Epithelial cell of prostate (primary cell): ENCODE measurements at regions not wholly inside any gene's neighbourhood (a gene's known extent, or its start where the extent isn't known, plus 50 kb on each side); places are given as distances from the start of the nearest gene placed in this dataset.
"Not testable (repeated sequence)": the region's sequence is repeated elsewhere in the genome, so short reads cannot be mapped to it uniquely, and the experiment has no call there.

Source experiments
- DNase-seq: peaks from one replicate; pipeline ENCODE4 v3.0.0-alpha.2; 2011; ENCODE audit warnings: low read depth, low spot score
- H3K27ac ChIP-seq: fragments of 450-650 bp; 2 replicates; pipeline ENCODE4 v1.5.1; 2017; ENCODE audit warnings: mild to moderate bottlenecking

GRCh38 chr3:153003862-153004261 is 158.2 kb upstream of the RAP2B start:
- DNase-seq = no peak
- H3K27ac ChIP-seq = no peak overlapping the region

DNA sequence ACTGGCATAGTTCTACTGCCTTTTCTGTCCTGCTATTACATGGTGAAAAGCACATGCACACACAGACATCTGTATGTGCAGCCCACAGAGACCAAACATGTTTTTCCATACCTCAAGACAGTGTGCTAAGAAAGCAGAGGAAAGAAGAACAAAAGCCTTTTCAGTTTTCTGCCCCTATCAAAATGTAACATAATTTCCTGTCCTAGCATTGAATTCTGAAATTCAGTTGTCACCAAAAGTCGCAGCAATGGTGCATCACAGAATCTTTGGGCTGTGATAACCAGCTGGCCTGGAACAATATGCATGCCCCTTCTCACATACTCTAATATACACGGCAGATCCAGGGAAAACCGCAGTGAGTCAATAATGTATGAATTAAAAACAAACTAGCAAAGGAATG is 153.8 kb upstream of the RAP2B start:
- no peak for DNase-seq
- H3K27ac ChIP-seq = no peak overlapping the region

GRCh38 chr3:153023896-153024295 is 138.1 kb upstream of the RAP2B start:
- no peak for DNase-seq
- H3K27ac ChIP-seq = no peak overlapping the region

GRCh38 chr3:153026026-153026425 is 136.0 kb upstream of the RAP2B start:
- no peak overlapping the region for H3K27ac ChIP-seq
- DNase-seq = no peak

DNA sequence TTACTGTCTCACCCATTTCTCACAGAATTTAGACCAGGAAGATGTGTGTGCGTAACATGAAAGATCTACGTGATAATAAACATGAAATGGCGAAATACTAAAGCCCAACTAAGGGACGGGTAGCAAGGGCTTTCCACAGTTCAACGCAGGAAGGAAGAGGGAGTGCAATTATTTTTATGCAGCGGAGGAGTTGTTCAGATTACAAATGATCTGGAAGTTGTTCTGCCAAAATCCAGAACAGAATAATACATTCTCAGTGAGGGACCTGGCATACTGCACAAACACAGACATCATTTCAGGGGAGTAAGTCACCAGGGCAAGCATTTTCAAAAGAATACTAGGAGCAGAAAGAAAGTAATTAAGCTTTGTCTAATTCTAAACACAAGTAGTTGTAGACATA is 133.6 kb upstream of the RAP2B start:
- DNase-seq = no peak
- H3K27ac ChIP-seq = no peak overlapping the region

- H3K27ac ChIP-seq = no peak overlapping the region
- peak; percentile 52 for DNase-seq
Measured at GRCh38 chr3:153029350-153029749, 132.7 kb upstream of the RAP2B start.

GRCh38 chr3:153032891-153033290 is 129.1 kb upstream of the RAP2B start:
- DNase-seq = no peak
- H3K27ac ChIP-seq = no peak overlapping the region

DNA sequence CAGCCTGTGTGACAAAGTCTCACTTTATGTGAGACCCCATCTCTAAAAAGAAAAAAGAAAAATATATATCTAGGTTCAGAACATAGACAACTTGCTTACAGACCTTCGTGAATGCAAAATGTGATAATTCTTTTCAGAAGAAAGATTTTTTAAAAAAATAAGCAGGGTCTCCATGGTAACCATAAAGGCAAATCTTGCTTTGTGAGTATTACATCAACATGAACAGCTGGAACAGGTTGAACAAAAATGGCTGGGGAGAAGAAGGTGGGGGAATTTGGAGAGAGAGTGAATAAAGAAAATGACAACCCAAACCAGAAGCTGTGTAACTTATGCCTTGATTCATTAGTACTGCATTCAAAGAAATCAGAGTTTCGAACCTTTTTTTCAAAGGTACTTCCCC is 125.2 kb upstream of the RAP2B start:
- no peak overlapping the region for H3K27ac ChIP-seq
- DNase-seq = no peak

DNA sequence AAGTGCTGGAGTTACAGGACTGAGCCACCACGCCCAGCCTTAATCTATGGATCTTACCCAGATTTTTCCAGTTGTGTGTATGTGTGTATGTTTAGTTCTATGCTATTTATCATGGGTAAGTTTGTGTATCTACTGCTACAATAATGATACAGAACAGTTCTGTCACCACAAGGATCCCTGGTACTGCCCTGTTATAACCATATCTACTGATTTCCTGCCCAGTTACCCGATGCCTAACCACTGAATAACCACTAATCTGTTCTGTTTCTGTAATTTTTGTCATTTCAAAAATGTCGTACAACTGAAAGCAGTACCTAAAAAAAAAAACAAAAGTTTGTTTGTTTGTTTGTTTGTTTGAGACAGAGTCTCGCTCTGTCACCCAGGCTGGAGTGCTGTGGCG is 123.7 kb upstream of the RAP2B start:
- no peak for DNase-seq
- H3K27ac ChIP-seq = no peak overlapping the region

DNA sequence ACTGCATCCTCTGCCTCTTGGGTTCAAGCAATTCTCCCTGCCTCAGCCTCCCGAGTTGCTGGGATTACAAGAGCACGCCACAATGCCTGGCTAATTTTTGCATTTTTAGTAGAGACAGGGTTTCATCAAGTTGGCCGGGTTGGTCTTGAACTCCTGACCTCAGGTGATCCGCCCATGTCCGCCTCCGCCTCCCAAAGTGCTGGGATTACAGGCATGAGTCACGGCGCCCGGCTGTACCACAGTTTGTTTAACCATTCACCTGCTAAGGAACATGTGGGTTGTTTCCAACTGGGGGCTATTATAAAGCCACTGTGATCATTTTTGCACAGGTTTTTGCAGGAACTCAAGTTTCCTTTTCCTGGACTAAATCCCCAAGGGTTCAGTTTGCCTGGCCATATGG is 123.2 kb upstream of the RAP2B start:
- no peak overlapping the region for H3K27ac ChIP-seq
- DNase-seq = no peak

GRCh38 chr3:153041181-153041580 is 120.8 kb upstream of the RAP2B start:
- no peak for DNase-seq
- H3K27ac ChIP-seq = no peak overlapping the region

- peak overlapping the region; percentile 90 for H3K27ac ChIP-seq
- DNase-seq = no peak
Measured at GRCh38 chr3:153042088-153042487, 119.9 kb upstream of the RAP2B start.

DNA sequence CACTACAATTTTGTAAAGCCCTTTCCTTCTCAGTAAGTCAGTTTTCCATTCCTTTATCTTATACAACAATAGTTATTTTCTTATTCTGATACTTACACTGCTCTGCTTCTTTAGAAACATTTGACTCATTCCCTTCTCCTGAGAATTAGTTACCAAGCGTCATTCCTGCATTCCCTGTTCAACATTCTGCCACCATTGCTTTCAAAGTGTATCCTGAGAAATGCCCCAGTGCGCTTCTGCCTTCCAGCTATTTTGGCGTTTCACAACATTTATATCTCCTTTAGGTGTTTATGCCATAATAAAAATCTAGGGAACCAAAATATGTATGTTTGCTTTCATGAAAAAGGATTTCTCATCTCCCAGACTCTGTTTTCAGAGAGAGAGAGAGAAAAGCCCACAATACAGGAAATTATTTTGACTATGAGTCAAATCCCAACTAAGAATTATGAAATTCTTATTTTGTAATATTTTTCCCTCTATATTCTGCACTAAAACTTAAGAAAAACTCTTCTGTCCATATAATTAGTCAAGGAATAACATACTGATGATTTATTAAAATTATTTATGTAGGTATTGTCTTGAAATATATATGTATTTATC is 118.2 kb upstream of the RAP2B start:
- peak overlapping the region; percentile 90 for H3K27ac ChIP-seq
- no peak for DNase-seq

- DNase-seq = no peak
- no peak overlapping the region for H3K27ac ChIP-seq
Measured at GRCh38 chr3:153045150-153045549, 116.9 kb upstream of the RAP2B start.

GRCh38 chr3:153050978-153051377 is 111.0 kb upstream of the RAP2B start:
- DNase-seq = no peak
- peak overlapping the region; percentile 97 for H3K27ac ChIP-seq

- peak; percentile 96 for DNase-seq
- H3K27ac ChIP-seq = peak overlapping the region; percentile 97
Measured at GRCh38 chr3:153051427-153052095, 110.5 kb upstream of the RAP2B start.

- H3K27ac ChIP-seq = peak overlapping the region; percentile 97
- peak; percentile 99 for DNase-seq
Measured at GRCh38 chr3:153052096-153052460, 109.9 kb upstream of the RAP2B start.

DNA sequence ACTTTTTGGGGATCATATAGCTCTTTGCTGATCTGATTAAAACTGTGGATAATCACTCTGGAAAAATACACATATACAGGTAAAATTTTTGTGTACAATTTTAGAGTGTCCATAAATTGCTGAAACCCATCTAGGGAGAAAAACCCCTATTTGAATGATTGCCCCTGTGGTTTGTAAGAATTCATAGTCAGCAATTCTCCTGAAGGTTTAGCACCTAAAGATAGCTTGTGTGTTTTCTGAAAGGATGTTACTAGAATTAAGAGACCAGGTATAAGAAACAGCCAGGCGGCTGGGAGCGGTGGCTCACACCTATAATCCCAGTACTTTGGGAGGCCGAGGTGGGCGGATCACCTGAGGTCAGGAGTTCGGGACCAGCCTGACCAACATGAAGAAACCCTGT is 106.8 kb upstream of the RAP2B start:
- H3K27ac ChIP-seq = no peak overlapping the region

GRCh38 chr3:153055779-153056178 is 106.2 kb upstream of the RAP2B start:
- H3K27ac ChIP-seq = no peak overlapping the region
- DNase-seq = no peak

More for the DNA sequence above, 106.8 kb upstream of the RAP2B start:
- DNase-seq = no peak

DNA sequence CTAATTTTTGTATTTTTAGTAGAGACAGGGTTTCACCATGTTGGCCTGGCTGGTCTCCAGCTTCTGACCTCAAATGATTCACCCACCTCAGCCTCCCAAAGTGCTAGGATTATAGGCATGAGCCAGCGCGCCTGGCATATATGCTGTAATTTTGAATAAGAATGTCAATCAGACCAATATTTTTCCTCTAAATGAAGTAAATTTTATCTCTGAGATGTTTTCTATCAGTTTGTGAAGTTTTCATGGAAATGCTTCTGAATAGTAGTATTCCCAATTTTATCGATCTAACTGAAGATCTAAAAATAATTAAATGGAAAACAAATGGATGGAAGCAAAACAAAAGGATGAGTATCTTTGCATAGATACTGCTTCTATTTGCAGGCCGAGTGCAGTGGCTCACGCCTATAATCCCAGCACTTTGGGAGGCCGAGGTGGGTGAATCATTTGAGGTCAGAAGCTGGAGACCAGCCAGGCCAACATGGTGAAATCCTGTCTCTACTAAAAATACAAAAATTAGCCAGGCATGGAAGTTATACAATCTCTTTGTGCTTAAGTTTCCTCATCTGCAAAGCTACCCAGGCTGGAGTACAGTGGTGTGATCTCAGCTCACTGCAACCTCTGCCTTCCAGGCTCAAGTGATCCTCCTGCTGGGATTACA is 103.9 kb upstream of the RAP2B start:
- not testable (repeated sequence) for DNase-seq
- peak overlapping the region; percentile 89 for H3K27ac ChIP-seq

DNA sequence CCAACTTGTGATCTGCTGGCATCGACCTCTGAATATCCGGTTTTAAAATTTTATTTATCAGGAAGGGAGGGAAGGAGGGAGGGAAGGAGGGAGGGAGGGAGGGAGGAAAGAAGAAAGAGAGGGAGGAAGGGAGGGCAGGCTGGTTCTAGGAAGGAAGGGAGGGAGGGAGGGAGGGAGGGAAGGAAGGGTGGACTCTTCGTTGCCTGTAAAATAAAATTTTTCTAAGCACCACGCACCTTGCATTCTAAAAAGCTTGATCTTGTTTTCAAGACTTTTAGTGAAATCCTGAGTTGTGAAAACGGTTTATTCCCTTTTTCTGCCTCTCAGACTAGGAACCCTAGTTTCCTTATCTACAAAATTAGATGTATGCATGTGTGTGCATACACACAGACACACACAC is 101.7 kb upstream of the RAP2B start:
- no peak for DNase-seq
- H3K27ac ChIP-seq = no peak overlapping the region
